ENCODE measurements at regions not wholly inside any gene's neighbourhood (a gene's known extent, or its start where the extent isn't known, plus 50 kb on each side); places are given as distances from the start of the nearest gene placed in this dataset.

GRCh38 chr2:187057466-187057865 is 208.5 kb upstream of the ZSWIM2 start:
- no peak for DNase-seq (ENCODE audit: low read depth)

- no peak for DNase-seq (ENCODE audit: low read depth)
Measured at GRCh38 chr2:187056416-187057334, 207.7 kb upstream of the ZSWIM2 start.

DNA sequence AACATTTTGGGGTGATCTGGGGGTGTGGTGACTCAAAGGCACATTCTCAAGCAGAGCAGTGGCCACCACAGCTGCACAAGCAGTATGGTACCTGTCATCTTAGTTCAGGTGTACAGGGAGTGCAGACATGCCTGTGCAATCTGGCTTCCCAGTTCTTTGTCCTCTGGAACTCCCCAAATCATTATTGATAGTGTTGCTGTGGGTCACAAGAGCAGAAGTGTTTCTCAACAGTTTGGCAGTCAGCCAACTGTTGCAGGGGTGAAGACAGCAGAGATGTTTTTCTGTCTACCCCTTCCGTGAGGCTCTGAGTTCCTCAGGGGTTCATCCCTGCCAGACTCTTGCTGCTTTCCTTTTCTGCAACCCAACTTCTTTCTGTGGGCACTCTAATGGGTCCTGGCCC is 206.5 kb upstream of the ZSWIM2 start:
- peak; percentile 49 for DNase-seq (ENCODE audit: low read depth)

DNA sequence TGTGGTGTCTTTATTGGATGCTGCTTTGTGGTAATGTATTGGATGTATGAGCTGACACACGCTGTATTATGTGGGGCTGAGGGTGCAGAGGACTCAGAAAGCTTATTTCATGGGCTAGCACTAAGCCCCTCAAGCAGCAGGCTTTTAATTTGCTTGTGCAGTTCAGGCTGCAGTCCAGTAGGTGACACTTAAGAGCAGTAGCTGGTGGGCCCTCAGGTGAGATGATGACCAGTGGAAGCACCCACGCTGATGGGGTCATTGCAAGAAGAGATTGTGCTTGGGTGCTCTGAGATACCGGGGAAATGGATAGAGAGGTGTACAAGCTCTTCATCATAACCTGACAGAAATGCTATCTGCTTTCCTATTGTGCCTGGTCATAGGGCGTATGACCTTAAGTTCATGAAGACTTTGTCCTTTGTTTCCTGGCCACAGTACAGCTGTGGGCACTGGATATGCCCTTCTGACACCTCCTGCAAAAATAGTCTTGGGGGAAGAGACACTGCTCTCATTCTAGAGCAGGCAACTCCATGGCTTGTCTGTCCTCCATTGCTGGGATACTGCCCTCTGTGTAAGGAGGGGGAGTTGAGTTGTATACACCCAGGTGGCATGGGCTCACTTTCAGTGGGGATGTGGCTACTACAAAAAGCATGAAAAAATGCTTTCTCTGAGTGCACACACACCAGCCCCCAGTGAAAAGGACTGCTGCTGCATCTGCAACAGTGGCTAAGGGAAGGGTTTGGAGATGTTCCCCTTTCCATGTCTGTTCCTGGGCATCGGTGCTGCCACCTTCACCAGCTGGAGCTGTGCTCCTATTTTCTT is 205.7 kb upstream of the ZSWIM2 start:
- no peak for DNase-seq (ENCODE audit: low read depth)

DNA sequence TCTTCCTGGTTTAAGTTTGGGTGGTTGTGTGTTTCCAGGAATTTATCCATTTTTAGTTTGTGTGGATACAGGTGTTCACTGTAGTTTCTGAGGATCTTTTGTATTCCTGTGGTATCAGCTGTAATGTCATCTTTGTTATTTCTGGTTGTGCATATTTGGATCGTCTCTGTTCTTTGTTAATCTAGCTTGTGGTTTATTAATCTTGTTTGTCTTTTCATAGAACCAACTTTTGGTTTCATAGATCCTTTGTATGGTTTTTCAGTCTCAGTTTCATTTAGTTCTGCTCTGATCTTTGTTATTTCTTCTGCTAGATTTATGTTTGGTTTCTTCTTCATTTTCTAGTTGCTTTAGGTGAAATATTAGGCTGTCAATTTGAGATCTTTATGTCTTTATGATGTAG is 202.4 kb upstream of the ZSWIM2 start:
- DNase-seq (ENCODE audit: low read depth), result no peak

DNA sequence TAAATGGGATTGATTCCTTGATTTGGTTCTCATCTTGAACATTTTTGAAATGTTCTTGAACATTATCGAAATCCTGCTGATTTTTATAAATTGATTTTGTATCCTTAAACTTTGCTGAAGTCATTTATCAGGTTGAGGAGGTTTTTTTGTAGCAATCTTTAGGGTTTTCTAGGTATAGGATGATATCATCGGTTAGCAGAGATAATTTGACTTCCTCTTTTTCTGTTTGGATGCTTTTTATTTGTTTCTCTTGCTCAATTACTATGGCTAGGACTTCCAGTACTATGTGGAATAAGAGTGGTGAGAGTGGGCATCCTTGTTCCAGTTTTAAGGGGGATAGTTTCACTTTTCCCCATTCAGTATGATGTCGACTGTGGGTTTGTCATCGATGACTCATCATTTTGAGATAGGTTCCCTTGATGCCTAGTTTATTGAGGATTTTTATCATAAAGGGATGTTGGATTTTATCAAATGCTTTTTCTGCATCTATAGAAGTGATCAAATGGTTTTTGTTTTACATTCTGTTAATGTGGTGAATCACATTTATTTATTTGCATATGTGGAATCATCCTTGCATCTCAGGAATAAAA is 201.5 kb upstream of the ZSWIM2 start:
- no peak for DNase-seq (ENCODE audit: low read depth)

GRCh38 chr2:187037310-187037709 is 188.3 kb upstream of the ZSWIM2 start:
- DNase-seq (ENCODE audit: low read depth), result no peak

DNA sequence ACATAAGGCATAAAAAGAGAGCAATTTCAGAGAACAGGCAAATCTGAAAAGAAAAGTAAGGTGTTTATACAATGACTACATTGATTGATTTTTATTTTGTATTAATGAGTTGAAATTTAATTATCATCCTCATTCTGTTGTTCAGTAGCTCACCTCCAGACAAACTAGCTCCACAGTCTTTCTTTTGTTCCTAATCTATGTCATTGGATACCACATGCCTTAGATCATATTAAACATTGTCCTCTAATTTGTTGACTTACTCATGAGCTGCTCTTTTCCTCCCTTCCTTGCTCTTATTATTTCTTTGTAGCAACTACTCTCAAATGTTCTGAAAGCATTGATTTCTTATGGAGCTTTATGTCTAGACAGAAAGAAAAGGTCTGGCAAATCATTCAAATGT is 185.5 kb upstream of the ZSWIM2 start:
- DNase-seq (ENCODE audit: low read depth), result no peak

DNA sequence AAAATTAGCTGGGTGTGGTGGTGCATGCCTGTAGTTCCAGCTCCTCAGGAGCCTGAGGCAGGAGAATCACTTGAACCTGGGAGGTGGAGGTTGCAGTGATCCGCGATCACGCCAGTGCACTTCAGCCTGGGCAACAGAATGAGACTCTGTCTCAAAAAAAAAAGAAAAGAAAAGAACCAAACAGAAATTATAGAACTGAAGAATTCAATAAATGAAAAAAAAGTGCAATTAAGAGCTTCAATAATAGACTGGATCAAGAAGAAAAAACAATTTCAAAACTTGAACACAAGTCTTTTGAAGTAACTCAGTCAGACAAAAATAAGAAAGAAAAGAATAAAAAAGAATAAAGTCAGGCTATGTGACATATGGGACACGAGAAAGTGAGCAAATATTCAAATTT is 175.8 kb upstream of the ZSWIM2 start:
- DNase-seq (ENCODE audit: low read depth), result no peak

DNA sequence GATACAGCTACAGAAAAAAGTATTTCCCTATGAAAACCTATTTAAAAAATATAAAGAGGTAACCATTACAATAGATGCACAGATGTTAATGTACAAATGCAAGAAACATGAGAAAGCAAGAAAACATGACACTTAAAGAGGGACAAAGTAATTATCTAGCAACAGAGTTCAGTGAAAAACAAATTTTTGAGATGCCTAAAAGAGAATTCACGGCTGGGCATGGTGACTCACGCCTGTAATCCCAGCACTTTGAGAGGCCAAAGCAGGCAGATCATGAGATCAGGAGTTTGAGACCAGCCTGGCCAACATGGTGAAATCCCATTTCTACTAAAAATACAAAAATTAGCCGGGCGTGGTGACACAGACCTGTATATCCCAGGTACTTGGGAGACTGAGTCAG is 175.0 kb upstream of the ZSWIM2 start:
- peak; percentile 34 for DNase-seq (ENCODE audit: low read depth)

DNA sequence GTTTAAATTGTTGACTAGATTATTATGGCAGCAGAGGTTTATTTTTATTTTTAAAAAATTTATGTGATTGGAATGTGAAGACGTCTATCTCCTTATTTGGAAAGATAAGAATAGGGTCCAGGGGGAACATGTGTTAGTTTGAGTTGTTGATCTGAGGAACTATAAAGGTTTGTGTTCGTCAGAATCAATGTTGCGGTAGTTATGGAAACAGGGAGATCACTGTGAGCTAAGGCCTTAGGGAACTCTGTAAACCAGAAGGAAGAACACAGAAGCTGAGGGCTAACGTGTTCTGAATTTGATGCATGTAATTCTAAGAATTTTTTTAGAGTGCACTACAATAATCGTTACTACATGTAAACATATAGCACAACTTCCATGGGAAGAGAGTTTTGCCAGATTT is 168.5 kb upstream of the ZSWIM2 start:
- no peak for DNase-seq (ENCODE audit: low read depth)

- no peak for DNase-seq (ENCODE audit: low read depth)
Measured at GRCh38 chr2:187013058-187013457, 164.1 kb upstream of the ZSWIM2 start.

GRCh38 chr2:187011206-187011832 is 162.3 kb upstream of the ZSWIM2 start:
- DNase-seq (ENCODE audit: low read depth), result no peak

- no peak for DNase-seq (ENCODE audit: low read depth)
Measured at GRCh38 chr2:187009483-187010239, 160.7 kb upstream of the ZSWIM2 start.

DNA sequence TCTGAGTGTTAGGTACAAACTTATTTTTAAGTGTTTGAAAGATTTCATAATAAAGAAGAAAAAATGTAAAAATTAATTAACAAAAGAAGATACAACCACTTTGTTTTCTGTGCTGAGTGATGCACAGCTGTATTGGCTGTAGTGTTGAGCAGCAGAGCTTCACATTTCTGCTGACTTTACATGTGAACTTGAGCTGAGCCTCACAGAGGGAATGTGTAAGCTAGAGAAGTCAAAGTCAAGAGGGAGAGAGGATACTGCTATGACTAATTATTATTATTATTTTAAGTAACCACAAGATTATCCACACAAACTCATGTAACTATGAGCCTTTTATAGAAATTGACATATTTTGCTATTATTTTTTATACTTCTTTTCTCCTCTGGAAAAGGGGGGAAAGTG is 159.1 kb upstream of the ZSWIM2 start:
- peak; percentile 29 for DNase-seq (ENCODE audit: low read depth)

GRCh38 chr2:187003611-187004010 is 154.6 kb upstream of the ZSWIM2 start:
- DNase-seq (ENCODE audit: low read depth), result no peak

DNA sequence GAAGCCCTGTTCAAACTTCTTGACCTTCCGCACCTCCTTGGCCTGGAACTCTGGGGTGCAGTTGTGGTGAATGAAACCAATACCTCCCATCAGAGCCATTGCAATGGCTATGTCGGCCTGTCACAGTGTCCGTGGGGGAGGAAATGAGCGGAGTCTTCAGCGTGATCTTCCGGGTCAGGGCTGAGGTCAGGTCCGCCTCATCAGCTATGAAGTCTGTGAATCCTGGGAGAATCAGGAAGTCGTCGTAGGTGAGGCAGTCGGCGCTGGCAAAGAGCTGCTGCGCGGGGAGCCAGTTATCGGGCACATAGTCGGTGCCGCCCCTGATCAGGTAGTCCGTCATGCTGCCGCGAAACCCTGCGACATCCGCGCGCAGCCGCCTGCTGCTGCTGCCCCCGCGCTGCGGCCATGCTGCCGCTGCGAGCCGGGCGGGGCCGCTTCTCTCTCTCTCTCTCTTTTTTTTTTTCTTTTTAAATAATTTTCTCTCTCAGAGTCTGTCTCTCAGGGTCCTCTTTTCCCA is 154.1 kb upstream of the ZSWIM2 start:
- no peak for DNase-seq (ENCODE audit: low read depth)

- no peak for DNase-seq (ENCODE audit: low read depth)
Measured at GRCh38 chr2:187002242-187002641, 153.3 kb upstream of the ZSWIM2 start.

DNA sequence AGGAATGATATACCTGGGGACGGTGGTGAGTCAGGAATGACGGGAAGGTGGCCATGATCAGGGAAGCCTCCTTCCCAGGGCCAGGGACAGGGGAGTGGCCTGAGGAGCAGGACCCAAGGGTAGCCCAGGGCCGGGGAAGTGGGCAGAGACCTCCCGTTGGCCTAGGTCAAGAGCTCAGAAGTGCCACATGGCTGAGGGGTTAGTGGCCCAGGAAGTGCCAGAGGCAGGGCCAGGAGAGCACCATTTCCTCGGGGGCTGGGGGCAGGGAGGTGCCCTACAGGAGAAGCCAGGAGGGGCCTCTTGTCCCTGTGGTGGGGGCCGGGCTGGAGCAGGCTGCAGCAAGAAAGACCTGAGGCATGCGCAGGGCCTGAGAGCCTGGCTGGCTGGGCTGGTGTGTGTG is 152.3 kb upstream of the ZSWIM2 start:
- DNase-seq (ENCODE audit: low read depth), result no peak

DNA sequence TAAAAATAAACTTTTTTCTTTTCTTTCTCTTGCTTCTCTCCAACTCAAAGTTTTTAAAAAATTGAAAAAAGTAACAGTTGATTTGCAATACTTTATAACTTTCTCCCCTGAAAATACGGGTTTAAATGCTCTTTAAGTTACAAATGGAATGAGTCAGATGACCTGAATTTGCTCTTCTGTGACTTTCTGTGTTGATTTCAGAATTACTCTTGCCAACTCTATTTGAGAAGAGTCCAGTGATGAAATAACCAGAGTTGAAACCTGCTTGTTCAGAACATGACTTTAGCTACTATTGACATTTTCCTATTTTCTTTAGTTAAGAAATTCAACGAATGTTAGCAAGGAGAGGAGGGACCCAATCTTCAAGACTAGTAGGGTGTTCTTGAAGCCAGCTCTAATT is 146.1 kb upstream of the ZSWIM2 start:
- DNase-seq (ENCODE audit: low read depth), result peak; percentile 72

- no peak for DNase-seq (ENCODE audit: low read depth)
Measured at GRCh38 chr2:186992597-186992996, 143.6 kb upstream of the ZSWIM2 start.

Measured in amniotic epithelial cell (primary cell).